Fibroblast of skin of right quadriceps (primary cell): ENCODE measurements at regions not wholly inside any gene's neighbourhood (a gene's known extent, or its start where the extent isn't known, plus 50 kb on each side); places are given as distances from the start of the nearest gene placed in this dataset.
"Not testable (repeated sequence)": the region's sequence is repeated elsewhere in the genome, so short reads cannot be mapped to it uniquely, and the experiment has no call there.

Source experiments
- DNase-seq: peaks from one replicate; pipeline ENCODE4 v3.0.0-alpha.2; 2013

DNA sequence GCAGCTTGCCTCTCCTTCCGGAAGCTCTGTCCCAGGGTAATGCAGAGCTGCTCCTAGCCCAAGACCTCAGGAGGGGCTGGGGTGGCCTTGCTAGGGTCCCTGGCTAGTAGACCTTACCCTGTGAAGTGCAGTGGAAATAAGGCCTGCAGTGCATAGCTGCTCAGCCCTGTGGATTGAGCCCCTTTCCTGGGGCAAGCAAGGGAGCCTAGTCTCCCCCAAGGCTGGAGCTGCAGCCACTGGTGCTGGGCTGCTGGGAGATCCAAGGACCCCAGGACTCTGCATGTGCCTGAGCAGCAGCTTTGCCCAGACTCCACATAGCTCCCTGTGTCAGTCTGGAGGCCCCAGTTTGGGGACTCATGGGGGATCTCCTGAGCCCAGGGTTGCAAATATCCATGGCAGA, 57.9 kb downstream of the FANCF start:
- DNase-seq, result no peak

DNA sequence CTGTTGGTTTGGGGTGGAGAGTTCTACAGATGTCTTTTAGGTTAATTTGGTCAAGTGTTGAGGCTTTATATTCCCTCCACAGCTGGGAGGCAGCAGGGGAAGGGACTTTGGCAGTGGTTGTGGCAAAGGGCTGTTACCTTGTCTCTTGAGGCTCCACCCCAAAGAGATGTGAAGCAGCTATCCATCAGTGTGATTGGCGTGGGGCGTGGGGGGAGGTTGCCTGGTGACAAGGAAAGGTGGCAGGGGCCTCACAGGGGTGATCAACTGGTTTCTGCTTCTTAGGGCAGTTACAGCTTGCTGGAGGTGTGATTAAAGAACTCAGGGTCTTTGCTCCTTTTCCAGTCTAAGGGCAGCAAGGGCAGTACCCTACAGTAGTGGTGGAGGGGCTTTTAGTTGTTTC, 59.3 kb downstream of the FANCF start:
- DNase-seq, result no peak

DNA sequence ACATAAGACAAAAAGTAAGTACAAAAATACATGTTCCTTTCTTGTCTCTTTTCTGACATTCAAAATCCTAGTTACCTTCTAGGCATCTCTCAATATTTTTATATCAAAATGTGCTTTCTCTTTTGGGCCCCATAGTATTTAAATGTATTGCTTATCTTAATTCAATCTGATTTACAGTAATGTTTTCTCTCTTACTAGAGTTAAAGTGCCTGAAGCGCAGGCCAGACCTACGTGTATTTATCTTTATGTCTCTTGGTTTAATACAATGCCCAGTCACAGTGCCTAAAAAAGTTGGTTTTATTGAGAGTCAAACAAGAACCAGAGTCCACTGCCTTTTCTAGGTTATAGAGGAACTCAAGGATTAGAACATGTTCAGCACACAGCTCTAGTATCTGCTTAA, 64.3 kb downstream of the FANCF start:
- DNase-seq, result no peak

- no peak for DNase-seq
Observed at GRCh38 chr11:22559416-22559815, 66.2 kb downstream of the FANCF start.

GRCh38 chr11:22558664-22559063, 67.0 kb downstream of the FANCF start:
- DNase-seq, result peak; percentile 48

GRCh38 chr11:22556381-22556780, 69.2 kb downstream of the FANCF start:
- DNase-seq, result peak; percentile 22

GRCh38 chr11:22555881-22556280, 69.7 kb downstream of the FANCF start:
- peak; percentile 64 for DNase-seq

DNA sequence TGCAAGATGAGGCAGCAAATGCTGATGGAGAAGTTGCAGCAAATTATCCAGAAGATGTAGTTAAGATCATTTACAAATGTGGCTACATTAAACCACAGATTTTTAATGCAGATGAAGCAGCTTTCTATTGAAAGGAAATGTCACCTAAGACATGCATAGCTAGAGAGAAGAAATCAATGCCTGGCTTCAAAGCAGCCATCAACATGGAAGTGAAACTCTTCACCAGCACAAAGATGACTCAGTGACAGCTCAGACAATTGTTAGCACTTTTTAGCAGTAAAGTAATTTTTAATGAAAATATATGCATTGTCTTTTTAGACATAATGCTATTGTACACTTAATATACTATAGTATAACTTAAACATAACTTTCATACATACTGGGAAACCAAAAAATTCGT, 71.4 kb downstream of the FANCF start:
- no peak for DNase-seq

GRCh38 chr11:22552885-22553284, 72.7 kb downstream of the FANCF start:
- DNase-seq, result no peak

- no peak for DNase-seq
Observed at GRCh38 chr11:22546746-22547145, 78.9 kb downstream of the FANCF start.

DNA sequence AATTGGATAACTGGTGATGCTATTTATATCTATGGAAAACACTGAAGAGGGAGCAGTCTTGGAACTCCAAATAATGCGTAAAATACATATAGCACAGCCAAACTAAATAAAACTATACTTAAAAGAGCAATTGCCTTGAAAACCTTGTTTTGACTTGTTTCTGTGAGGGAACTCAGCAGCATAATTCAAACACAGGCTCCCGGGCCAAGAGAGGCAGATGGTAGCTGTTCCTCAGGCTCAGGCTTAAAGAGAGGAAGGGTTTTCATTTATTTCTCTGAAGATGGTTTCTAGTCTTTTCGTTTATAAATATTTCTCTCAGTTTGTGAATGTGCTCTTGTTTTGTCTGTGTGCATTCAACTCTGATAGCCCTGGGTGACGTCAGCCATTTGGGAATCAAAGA, 82.4 kb downstream of the FANCF start:
- DNase-seq, result no peak

- DNase-seq, result peak; percentile 44
Observed at GRCh38 chr11:22539821-22540256, 85.8 kb downstream of the FANCF start.

DNA sequence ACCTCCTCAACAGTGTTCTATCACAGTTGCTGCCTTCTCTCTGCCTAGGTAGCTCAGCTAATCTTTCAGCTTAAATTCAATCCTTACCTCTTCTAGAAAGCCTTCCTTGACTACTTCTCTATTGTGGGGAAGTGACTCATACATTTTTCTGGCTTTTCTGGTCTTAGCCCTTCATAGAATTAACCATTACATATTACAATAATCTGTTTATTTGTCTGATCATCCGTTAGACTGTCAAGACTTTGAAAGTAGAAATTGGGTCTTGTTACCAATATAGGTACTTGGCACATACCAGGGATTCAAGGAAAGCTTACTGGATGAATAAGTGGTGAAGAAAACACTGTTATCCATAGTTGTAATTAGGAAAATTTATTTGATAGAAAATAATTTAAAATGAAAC, 89.6 kb downstream of the FANCF start:
- DNase-seq, result peak; percentile 53

DNA sequence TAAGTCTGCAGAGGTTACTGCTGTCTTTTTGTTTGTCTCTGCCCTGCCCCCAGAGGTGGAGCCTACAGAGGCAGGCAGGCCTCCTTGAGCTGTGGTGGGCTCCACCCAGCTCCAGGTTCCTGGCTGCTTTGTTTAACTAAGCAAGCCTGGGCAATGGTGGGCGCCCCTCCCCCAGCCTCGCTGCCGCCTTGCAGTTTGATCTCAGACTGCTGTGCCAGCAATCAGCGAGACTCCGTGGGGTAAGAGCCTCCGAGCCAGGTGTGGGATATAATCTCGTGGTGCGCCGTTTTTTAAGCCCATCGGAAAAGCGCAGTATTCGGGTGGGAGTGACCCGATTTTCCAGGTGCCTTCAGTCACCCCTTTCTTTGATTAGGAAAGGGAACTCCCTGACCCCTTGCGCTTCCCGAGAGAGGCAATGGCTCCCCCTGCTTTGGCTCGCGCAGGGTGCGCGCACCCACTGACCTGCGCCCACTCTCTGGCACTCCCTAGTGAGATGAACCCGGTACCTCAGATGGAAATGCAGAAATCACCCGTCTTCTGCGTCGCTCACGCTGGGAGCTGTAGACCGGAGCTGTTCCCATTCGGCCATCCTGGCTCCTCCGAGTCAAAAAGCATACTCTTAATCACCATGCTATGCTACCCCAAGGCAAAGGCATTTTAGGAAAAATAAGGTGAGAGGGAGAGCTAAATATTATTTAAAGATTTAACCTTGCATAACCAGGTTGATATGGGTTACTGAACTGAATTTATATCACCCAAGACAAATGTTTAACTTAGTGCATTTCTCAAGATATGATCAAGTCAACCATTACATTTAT, 96.8 kb downstream of the FANCF start:
- DNase-seq, result not testable (repeated sequence)

DNA sequence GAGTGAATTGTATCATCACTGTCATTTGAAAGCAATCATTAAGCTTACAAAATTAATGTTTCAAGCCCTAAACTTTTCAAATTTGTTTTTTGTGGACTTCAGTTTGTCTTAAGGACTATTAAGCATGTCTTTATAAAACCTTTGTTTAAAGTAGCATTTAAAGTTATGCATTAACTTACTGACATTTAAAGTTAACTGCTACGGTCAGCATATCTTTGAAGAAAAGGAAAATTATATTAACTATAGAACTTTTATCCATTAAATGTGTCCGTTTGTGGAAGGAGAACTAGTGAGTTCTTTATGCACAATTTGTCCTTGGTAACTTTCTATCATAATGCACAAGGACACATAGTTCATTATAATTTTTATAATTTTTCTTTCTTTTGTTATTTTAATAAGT, 103.4 kb downstream of the FANCF start:
- no peak for DNase-seq

GRCh38 chr11:22521226-22521625, 104.4 kb downstream of the FANCF start:
- peak; percentile 77 for DNase-seq

DNA sequence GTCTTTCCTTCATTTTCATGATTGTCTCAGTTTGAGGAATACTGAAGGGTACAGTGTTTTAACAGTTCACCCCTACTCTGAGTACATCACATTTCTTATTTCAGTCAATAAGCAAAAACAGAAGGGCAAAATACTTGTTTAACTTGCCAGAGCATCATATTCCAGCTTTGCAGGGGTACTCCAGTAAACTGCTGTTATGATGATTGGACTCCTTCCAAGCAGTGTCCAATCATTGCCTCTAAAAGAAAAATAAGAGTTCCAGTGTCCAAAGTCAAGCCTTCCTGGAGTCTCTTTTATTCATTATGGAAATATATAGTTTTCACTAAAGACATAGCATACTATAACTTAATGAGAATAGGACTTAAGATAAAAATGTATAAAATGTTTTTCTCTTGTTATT, 105.1 kb downstream of the FANCF start:
- peak; percentile 19 for DNase-seq

DNA sequence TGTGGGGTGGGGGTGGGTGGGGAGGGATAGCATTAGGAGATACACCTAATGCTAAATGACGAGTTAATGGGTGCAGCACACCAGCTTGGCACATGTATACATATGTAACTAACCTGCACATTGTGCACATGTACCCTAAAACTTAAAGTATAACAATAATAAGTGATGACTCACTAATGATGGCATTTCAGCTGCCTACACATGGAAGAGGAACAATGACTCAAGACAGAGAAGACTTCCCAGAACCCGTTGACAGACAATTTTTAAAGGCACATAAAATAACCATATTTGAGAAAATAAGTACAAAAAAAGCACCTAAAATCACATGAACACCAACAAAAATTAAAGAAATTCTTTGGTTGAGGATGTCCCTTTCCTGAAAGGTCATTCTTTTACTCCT, 107.3 kb downstream of the FANCF start:
- DNase-seq, result peak; percentile 4

- no peak for DNase-seq
Observed at GRCh38 chr11:22516111-22516510, 109.5 kb downstream of the FANCF start.

DNA sequence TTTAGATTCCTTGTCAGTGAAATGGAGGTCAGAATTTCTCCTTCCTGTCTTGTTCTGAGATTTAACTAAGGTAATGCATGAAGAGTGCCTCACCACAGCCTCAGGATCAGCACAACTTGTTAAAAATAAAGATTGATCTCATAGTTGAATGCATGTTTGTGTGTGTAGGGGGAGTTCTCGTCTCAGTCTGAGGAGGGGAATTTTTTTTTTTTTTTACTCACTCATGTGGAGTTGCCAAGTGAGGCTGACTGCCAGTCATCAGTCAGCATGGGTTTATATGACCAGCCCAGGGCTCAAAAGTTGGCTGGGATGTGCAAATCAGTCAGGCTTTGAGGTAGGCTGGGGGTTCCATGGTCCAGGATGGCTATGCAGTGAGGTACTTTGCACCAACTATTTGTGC, 113.2 kb downstream of the FANCF start:
- DNase-seq, result peak; percentile 28

- DNase-seq, result peak; percentile 77
Observed at GRCh38 chr11:22510741-22511140, 114.9 kb downstream of the FANCF start.

DNA sequence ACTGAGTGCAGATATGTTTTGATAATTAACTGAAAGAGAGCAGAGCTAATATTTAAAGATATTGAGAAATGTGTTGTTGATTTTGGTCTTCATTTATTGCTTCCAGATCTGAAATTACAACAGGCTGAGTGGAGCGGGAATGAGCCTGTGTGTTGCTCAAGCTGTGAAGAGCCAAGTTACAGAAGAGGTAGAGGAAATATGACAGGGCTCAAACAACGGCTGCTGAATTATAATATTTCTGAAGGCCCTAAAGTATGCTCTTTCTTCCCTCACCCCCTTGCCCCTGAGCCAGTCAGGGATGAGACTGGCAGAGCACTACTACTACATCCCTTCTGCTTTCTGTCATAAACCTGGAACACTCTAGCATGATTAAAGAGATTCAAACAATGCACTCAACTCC, 115.6 kb downstream of the FANCF start:
- DNase-seq, result peak; percentile 23

- no peak for DNase-seq
Observed at GRCh38 chr11:22508665-22509064, 117.0 kb downstream of the FANCF start.

GRCh38 chr11:22497474-22497873, 128.1 kb downstream of the FANCF start:
- no peak for DNase-seq
